Smooth muscle cell (in vitro differentiated cells): ENCODE measurements at regions not wholly inside any gene's neighbourhood (a gene's known extent, or its start where the extent isn't known, plus 50 kb on each side); places are given as distances from the start of the nearest gene placed in this dataset.

ENCODE experiments used
- DNase-seq: peaks from one replicate; lab custom pipeline; 2025; ENCODE audit not compliant: unreplicated experiment; lab: John Stamatoyannopoulos, UW
- H2AFZ ChIP-seq: fragments of 200-600 bp; sonication (generic); 2 replicates; pipeline ENCODE4 v1.6.0; 2016; ENCODE audit warnings: antibody characterized with exemption, low read depth, mild to moderate bottlenecking
- H3F3A ChIP-seq: fragments of 200-600 bp; sonication (generic); 2 replicates; pipeline ENCODE4 v1.6.0; 2017; ENCODE audit warnings: antibody characterized with exemption, low read depth
- H3K27ac ChIP-seq: fragments of 200-600 bp; sonication (generic); 2 replicates; pipeline ENCODE4 v1.5.1; 2016; ENCODE audit warnings: low read depth, mild to moderate bottlenecking
- H3K27me3 ChIP-seq: fragments of 200-600 bp; sonication (generic); 2 replicates; pipeline ENCODE4 v1.6.1; 2016; ENCODE audit warnings: low read depth, mild to moderate bottlenecking
- H3K36me3 ChIP-seq: fragments of 200-600 bp; sonication (generic); 2 replicates; pipeline ENCODE4 v1.5.1; 2016; ENCODE audit warnings: low read depth
- H3K4me1 ChIP-seq: fragments of 200-600 bp; sonication (generic); 2 replicates; pipeline ENCODE4 v1.5.1; 2016; ENCODE audit warnings: low read depth
- H3K4me2 ChIP-seq: fragments of 200-600 bp; sonication (generic); 2 replicates; pipeline ENCODE4 v1.6.0; 2016; ENCODE audit warnings: mild to moderate bottlenecking
- H3K4me3 ChIP-seq: fragments of 200-600 bp; sonication (generic); 2 replicates; pipeline ENCODE4 v1.5.1; 2016; ENCODE audit warnings: mild to moderate bottlenecking
- H3K79me2 ChIP-seq: fragments of 200-600 bp; sonication (generic); 2 replicates; pipeline ENCODE4 v1.6.0; 2016; ENCODE audit warnings: low read depth, mild to moderate bottlenecking
- H3K9ac ChIP-seq: fragments of 200-600 bp; sonication (generic); 2 replicates; pipeline ENCODE4 v1.6.0; 2016; ENCODE audit warnings: low read depth
- H3K9me3 ChIP-seq: fragments of 200-600 bp; sonication (generic); replicated peaks from 2 replicates; pipeline ENCODE4 v1.5.1; 2016; ENCODE audit warnings: low read depth
- H4K20me1 ChIP-seq: fragments of 200-600 bp; sonication (generic); 2 replicates; pipeline ENCODE4 v1.6.0; 2016; ENCODE audit warnings: low read depth
- WGBS: methylation state at CpG from one replicate; pipeline ENCODE4 v1.1.7; 2016; ENCODE audit warnings: low lambda C conversion rate; 5-methylcytosine and 5-hydroxymethylcytosine counted together
- TF ChIP-seq, protein P1 (sequence below): fragments of 200-600 bp; sonication (generic); IDR thresholded peaks from 2 replicates; pipeline ENCODE4 v1.5.1; 2017; ENCODE audit warnings: borderline replicate concordance, mild to moderate bottlenecking, antibody characterized with exemption; ENCODE audit not compliant: insufficient read depth, poor library complexity, severe bottlenecking

DNA sequence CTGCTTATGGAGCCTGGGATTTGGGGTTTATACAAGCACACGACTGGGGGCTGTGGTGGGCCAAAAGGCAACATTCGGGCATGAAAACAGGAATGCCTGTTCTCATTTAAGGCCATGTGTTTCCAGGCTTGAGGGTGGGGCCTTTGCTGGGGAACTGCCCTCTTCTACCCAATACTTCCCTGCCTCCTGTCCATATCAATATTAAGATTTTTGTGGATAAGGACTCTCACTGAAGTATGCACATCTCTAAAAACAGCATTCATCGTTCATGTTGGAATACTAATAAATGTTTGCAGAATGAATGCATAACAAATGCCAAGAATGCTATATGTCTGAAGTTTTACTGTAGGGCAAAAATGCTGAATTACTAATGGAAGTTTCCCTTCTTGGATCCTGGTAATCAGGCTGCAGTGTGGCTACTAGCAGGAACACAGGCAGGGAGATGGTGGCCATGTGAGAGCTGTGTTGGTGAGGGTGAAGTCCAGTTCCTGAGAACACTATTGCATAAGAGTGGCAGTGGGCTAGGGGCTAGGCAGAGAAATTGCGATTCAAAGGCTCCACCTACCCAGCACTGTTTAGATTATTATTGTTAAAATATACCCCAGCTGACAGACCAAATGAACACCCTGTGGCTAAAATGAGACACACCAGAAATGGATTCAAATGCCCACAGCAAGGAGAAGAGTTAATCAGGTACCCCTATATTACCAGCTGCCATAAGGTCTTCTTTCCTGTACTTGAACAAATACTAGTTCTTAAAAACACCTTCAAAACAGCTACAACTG, 644.3 kb downstream of the EPM2A start:
- DNase-seq = no peak
- Histone ChIP-seq H3K4me2 (no peak overlapping the region), H3K36me3 (no peaks in the 10 kb centered on the region), H3K9ac (no peak overlapping the region), H2AFZ (no peak overlapping the region), H3K4me3 (no peak overlapping the region), H3K27ac (no peak overlapping the region), H3K4me1 (peaks cover 6% of the 10 kb centered on the region), H3K27me3 (no peaks in the 10 kb centered on the region), H3K79me2 (no peaks in the 10 kb centered on the region), H4K20me1 (no peaks in the 10 kb centered on the region), H3K9me3 (no peaks in the 10 kb centered on the region), H3F3A (no peaks in the 10 kb centered on the region)
- 88% methylated on average over 4 of the region's 4 CpGs for WGBS
- TF ChIP-seq, protein P1, sequence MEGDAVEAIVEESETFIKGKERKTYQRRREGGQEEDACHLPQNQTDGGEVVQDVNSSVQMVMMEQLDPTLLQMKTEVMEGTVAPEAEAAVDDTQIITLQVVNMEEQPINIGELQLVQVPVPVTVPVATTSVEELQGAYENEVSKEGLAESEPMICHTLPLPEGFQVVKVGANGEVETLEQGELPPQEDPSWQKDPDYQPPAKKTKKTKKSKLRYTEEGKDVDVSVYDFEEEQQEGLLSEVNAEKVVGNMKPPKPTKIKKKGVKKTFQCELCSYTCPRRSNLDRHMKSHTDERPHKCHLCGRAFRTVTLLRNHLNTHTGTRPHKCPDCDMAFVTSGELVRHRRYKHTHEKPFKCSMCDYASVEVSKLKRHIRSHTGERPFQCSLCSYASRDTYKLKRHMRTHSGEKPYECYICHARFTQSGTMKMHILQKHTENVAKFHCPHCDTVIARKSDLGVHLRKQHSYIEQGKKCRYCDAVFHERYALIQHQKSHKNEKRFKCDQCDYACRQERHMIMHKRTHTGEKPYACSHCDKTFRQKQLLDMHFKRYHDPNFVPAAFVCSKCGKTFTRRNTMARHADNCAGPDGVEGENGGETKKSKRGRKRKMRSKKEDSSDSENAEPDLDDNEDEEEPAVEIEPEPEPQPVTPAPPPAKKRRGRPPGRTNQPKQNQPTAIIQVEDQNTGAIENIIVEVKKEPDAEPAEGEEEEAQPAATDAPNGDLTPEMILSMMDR = no peak

- no peak overlapping the region for H3K4me2 ChIP-seq
- H3K9me3 ChIP-seq = no peaks in the 10 kb centered on the region
- H3K27me3 ChIP-seq = no peaks in the 10 kb centered on the region
- 79% methylated on average over 2 of the region's 2 CpGs for WGBS
- H3K36me3 ChIP-seq = no peaks in the 10 kb centered on the region
- H4K20me1 ChIP-seq = no peaks in the 10 kb centered on the region
- H3F3A ChIP-seq = no peaks in the 10 kb centered on the region
- no peak overlapping the region for H3K4me3 ChIP-seq
- no peaks in the 10 kb centered on the region for H3K79me2 ChIP-seq
- no peak overlapping the region for H3K9ac ChIP-seq
- no peak overlapping the region for H2AFZ ChIP-seq
- peaks cover 6% of the 10 kb centered on the region for H3K4me1 ChIP-seq
- H3K27ac ChIP-seq = no peak overlapping the region
- TF ChIP-seq, protein P1 = no peak
- DNase-seq = no peak
Measured at GRCh38 chr6:145091586-145092142, 643.7 kb downstream of the EPM2A start.

GRCh38 chr6:145092554-145092953, 642.8 kb downstream of the EPM2A start:
- DNase-seq = no peak
- Histone ChIP-seq H3K27ac (no peak overlapping the region), H3K4me2 (no peak overlapping the region), H2AFZ (no peak overlapping the region), H4K20me1 (no peaks in the 10 kb centered on the region), H3K27me3 (no peaks in the 10 kb centered on the region), H3K4me1 (peaks cover 1% of the 10 kb centered on the region), H3K79me2 (no peaks in the 10 kb centered on the region), H3K36me3 (no peaks in the 10 kb centered on the region), H3K4me3 (no peak overlapping the region), H3K9me3 (no peaks in the 10 kb centered on the region), H3K9ac (no peak overlapping the region), H3F3A (no peaks in the 10 kb centered on the region)
- TF ChIP-seq, protein P1 = no peak
- WGBS = 96% methylated on average over 4 of the region's 4 CpGs
